Femur (tissue), 1 donor: ENCODE measurements at regions not wholly inside any gene's neighbourhood (a gene's known extent, or its start where the extent isn't known, plus 50 kb on each side); places are given as distances from the start of the nearest gene placed in this dataset.

Experiments
- DNase-seq: peaks from one replicate; pipeline ENCODE4 v3.0.0-alpha.2; 2017

- peak; percentile 23 for DNase-seq
Observed at GRCh38 chr6:23446469-23446967, 679.5 kb upstream of the NRSN1 start.

GRCh38 chr6:23447731-23448130 lies 678.3 kb upstream of the NRSN1 start:
- DNase-seq = no peak

- DNase-seq = no peak
Observed at GRCh38 chr6:23448281-23448680, 677.7 kb upstream of the NRSN1 start.

- DNase-seq = no peak
Observed at GRCh38 chr6:23454080-23454976, 671.7 kb upstream of the NRSN1 start.

- no peak for DNase-seq
Observed at GRCh38 chr6:23455754-23456153, 670.3 kb upstream of the NRSN1 start.

- no peak for DNase-seq
Observed at GRCh38 chr6:23456396-23456795, 669.6 kb upstream of the NRSN1 start.

GRCh38 chr6:23457321-23457720 lies 668.7 kb upstream of the NRSN1 start:
- no peak for DNase-seq

GRCh38 chr6:23465912-23466311 lies 660.1 kb upstream of the NRSN1 start:
- no peak for DNase-seq

- DNase-seq = no peak
Observed at GRCh38 chr6:23477586-23477985, 648.4 kb upstream of the NRSN1 start.

- no peak for DNase-seq
Observed at GRCh38 chr6:23478312-23478711, 647.7 kb upstream of the NRSN1 start.

GRCh38 chr6:23483896-23484295 lies 642.1 kb upstream of the NRSN1 start:
- DNase-seq = no peak

GRCh38 chr6:23494367-23494766 lies 631.6 kb upstream of the NRSN1 start:
- no peak for DNase-seq

GRCh38 chr6:23498013-23498412 lies 628.0 kb upstream of the NRSN1 start:
- DNase-seq = no peak

GRCh38 chr6:23499549-23499948 lies 626.5 kb upstream of the NRSN1 start:
- DNase-seq = no peak

- DNase-seq = no peak
Observed at GRCh38 chr6:23503173-23503572, 622.8 kb upstream of the NRSN1 start.

GRCh38 chr6:23505026-23505425 lies 621.0 kb upstream of the NRSN1 start:
- DNase-seq = no peak

- no peak for DNase-seq
Observed at GRCh38 chr6:23510778-23511510, 615.1 kb upstream of the NRSN1 start.

- no peak for DNase-seq
Observed at GRCh38 chr6:23511817-23512216, 614.2 kb upstream of the NRSN1 start.

GRCh38 chr6:23518294-23518693 lies 607.7 kb upstream of the NRSN1 start:
- no peak for DNase-seq

GRCh38 chr6:23522792-23523547 lies 603.0 kb upstream of the NRSN1 start:
- DNase-seq = no peak

- no peak for DNase-seq
Observed at GRCh38 chr6:23523771-23524170, 602.2 kb upstream of the NRSN1 start.

- DNase-seq = no peak
Observed at GRCh38 chr6:23524548-23524947, 601.5 kb upstream of the NRSN1 start.

- DNase-seq = no peak
Observed at GRCh38 chr6:23526526-23526925, 599.5 kb upstream of the NRSN1 start.
